ENCODE measurements at regions not wholly inside any gene's neighbourhood (a gene's known extent, or its start where the extent isn't known, plus 50 kb on each side); places are given as distances from the start of the nearest gene placed in this dataset.
"Not testable (repeated sequence)": the region's sequence is repeated elsewhere in the genome, so short reads cannot be mapped to it uniquely, and the experiment has no call there.

- DNase-seq, result no peak
Observed at GRCh38 chr3:159047361-159047760, 245.5 kb downstream of the MFSD1 start.

DNA sequence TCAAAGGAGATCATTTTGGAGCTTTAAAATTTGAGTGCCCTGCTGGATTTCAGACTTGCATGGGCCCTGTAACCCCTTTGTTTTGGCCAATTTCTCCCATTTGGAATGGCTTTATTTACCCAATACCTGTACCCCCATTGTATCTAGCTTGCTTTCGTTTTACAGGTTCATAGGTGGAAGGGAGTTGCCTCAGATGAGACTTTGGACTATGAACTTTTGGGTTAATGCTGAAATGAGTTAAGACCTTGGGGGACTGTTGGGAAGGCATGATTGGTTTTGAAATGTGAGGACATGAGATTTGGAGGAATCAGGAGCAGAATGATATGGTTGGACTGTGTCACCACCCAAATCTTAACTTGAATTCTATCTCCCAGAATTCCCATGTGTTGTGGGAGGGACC lies 250.6 kb downstream of the MFSD1 start:
- not testable (repeated sequence) for DNase-seq

GRCh38 chr3:159057621-159058020 lies 255.8 kb downstream of the MFSD1 start:
- no peak for DNase-seq

- DNase-seq, result no peak
Observed at GRCh38 chr3:159058859-159059258, 257.0 kb downstream of the MFSD1 start.

DNA sequence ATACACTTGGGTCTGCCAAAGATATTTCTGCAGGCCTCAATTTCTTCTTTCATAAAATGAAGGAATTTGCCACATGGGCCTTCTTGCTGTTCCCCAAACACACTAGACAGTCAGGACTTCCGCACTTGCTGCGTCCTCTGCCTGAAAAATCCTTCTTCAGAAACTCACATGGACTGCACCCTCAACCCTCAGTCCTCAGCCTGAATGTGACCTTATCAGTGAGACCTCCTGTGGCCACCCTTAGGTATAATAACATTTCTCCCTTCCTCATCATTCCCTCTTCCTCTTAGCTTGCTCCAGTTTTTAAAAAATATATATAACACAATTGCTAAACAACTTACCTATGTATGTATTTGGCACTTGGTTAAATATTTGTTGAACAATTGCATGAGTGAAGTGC lies 257.5 kb downstream of the MFSD1 start:
- no peak for DNase-seq

- no peak for DNase-seq
Observed at GRCh38 chr3:159062734-159063410, 261.0 kb downstream of the MFSD1 start.

- DNase-seq, result no peak
Observed at GRCh38 chr3:159069091-159069490, 267.2 kb downstream of the MFSD1 start, which contains the start of gene IQCJ. TSS of gene IQCJ (plus strand) at chr3:159069319.

- DNase-seq, result no peak
Observed at GRCh38 chr3:159069866-159070425, 268.1 kb downstream of the MFSD1 start.

DNA sequence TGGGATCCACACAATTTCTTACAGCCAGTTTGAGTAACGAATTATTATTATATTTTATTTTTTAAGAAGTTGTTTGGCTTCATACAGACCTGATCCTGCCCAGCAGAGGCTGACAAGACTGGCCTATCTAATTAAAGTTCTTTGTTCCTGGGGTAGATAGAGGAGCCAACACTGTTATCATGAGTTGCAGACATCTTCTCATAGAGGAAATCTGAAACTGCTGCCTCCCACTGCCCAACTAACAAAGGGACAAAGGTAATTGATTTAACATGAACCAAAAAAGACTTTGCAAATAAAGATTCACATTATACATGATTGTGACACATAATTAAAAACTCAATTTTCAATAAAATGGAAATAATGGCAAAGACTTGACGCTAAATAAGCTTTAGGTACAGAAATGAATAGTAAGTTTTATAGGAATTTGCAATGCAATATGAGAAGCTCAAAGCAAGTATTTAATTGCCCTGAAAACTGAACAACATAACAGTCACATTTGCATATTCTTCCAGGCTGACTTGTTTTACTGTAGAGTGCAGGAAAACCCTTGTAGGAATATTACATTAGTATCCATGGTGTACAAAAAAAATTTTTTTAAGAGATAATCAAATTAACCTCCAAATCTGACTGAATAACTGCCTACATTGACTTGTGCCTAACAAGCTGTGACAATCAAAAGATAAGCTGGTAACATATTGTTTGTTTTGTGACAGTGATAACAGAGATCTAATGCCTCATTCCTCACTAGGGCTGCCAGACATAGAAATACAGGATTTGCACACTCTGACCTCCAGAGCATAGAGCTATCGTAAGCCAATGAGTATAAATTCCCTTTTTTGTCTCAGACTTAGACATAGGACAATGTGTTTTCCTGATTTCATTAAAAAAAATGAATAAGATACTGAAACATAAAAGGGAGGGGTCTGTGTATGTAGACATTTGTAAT lies 273.2 kb downstream of the MFSD1 start:
- no peak for DNase-seq

DNA sequence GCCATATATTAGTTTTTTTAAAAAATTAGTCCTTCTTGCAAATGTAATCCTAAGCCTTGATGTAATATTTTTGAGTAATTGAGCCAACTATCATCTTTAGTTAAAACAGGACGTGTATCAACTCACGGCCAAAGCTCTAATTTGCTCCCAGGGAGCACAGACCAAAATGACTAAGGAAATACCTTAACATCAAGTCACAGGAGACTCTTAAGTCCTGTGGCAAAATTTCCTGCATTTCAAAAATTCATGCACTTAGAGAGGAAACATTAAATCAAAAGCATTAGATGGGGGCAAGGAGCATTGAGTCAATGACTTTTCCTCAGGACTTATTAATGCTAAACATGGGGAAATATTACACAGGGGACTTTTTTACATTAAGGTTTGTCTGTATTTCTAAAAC lies 276.0 kb downstream of the MFSD1 start:
- no peak for DNase-seq

DNA sequence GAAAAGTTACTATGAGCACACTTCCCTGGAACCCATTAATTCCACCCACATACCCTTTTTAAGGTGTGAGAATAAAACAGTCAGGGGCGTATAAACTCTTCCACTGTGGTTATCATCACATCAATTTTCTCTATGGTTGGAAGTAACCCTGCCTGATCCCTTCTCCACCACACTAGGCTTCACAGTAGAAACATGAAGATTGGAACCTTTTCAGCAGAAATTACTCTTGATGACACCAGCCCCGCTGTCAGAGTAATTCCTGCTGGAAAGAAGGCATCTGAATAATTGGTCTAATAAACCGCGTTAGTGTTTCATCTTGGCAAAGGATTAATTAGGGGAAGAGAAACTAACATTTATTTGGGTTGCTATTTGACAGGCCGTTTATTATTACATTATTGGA lies 278.4 kb downstream of the MFSD1 start:
- no peak for DNase-seq

GRCh38 chr3:159080821-159081220 lies 279.0 kb downstream of the MFSD1 start:
- no peak for DNase-seq

GRCh38 chr3:159082519-159082918 lies 280.7 kb downstream of the MFSD1 start:
- no peak for DNase-seq

- DNase-seq, result no peak
Observed at GRCh38 chr3:159091936-159092335, 290.1 kb downstream of the MFSD1 start.

- DNase-seq, result no peak
Observed at GRCh38 chr3:159102001-159102400, 300.1 kb downstream of the MFSD1 start.

DNA sequence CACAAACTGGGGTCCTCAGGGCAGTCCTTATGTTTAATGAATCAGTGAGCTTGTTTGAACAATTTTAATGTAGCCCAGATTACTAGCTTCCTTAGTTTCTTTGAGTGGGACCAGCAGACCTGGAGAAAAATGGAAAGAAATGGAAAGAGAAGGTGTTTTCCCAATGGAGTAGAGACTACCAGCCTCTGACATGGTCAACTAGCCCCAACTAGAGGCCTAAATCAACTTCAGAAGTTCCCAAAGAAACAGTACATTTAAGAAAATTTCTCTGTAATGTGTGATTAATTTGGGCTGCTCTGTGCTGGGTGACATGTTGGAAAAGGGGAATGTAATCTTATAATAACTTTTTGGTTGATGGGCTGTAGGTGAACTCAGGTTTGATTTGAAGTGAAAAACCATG lies 310.9 kb downstream of the MFSD1 start:
- DNase-seq, result no peak

DNA sequence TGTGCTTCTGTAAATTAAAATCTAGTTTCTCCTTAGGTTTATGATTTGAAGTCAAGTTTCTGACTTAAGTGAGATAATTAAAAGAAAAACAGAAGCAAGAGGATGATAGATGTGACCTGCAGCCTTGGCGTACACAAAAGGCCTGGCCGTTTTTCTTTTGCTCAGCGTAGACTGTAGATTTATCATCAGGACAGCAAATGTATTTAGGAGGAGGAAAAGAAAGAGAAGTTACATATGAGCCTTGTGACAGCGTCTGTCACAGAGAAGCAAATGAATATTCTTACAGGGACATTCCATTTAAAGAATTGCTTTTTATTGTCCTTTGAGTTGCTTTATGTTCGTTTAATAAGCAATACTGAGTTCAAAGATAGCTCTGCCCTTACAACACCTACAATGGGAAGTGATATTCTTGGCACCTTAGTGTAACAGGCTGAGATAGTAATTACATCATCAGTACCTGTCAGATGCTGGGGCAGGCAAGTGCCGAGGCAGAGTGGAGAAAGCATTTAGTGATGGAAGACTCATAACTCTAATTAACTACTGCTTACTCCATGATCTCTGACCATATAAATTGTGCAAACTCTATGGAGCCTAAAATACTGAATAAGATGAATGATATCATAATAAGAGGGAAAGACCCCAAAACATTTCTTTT lies 311.5 kb downstream of the MFSD1 start:
- DNase-seq, result no peak

DNA sequence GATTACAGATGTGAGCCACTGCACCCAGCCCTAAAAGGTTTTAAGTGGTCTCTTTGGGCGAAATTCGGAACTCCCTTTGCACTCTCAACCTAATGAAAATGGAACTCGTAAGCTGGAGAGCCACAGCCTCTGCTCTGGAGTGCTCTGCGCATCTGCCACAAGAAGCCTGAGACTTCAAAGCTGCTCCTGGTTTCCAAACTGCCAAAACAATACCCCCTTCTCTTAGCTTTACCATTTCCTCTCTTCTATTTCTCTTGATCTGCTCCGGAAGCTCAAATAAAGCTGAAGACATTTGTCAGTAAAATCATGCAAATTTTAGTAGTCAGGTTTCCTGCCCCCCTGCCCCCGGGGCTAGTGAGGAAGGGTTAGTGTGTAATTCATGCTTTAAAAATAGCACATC lies 312.7 kb downstream of the MFSD1 start:
- no peak for DNase-seq

GRCh38 chr3:159123877-159124276 lies 322.0 kb downstream of the MFSD1 start:
- no peak for DNase-seq

GRCh38 chr3:159126261-159127020 lies 324.6 kb downstream of the MFSD1 start:
- no peak for DNase-seq

DNA sequence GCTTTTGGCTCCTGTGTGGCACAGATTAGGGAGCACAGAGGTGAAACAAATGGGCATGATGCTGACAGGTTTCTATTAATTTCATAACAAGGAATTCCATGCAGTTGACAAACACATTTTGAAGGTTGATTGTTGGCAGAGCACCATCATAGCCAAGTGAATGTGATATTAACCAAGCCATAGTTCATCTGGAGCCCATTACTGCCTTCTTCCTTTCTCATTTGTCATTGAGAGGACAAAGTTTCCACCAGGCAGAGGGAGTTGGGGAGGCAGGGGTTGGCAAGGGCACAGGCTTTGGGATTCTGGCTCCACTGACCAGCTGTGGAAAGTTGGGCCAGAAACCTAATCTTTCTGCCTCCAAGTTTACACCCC lies 325.2 kb downstream of the MFSD1 start:
- DNase-seq, result no peak

GRCh38 chr3:159128628-159129027 lies 326.8 kb downstream of the MFSD1 start:
- DNase-seq, result no peak

DNA sequence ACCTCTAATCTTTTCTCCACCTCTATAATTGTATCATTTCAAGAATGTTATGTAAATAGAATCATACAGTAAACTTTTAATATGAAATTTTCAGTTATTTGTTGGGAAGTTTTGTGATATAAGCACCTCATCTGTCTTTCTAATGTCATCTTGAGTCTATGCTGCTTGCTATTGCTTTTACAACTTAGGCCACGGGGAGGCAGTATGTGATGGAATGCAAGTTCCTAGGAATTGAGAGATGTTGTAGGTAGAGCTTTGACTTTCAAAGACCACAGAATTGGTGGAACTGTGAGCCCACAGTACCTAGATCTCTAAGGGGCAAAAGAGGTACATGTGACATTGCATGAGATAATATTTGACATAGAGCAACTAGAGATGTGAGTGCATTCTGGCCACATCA lies 328.3 kb downstream of the MFSD1 start:
- no peak for DNase-seq
